Stimulated activated CD8-positive, alpha-beta memory T cell treated with anti-CD3 and anti-CD28 coated beads, Interleukin-2, amount 100 ng/mL, for 48 hours (primary cell): ENCODE measurements at regions not wholly inside any gene's neighbourhood (a gene's known extent, or its start where the extent isn't known, plus 50 kb on each side); places are given as distances from the start of the nearest gene placed in this dataset.
A peak's percentile ranks its signal among the peaks of the same experiment; 100 is the strongest.

Experiments
- DNase-seq, 2 donors: peaks; one replicate each; pipeline ENCODE4 v3.0.0-alpha.2; 2020; ENCODE audit warnings: low read depth in 2 of 2

GRCh38 chr2:176540995-176541394 lies 271.8 kb downstream of the MTX2 start:
- DNase-seq: no peak

GRCh38 chr2:176542476-176542875 lies 273.2 kb downstream of the MTX2 start:
- no peak for DNase-seq

- no peak for DNase-seq
Measured at GRCh38 chr2:176544557-176544956, 275.3 kb downstream of the MTX2 start.

- no peak for DNase-seq
Measured at GRCh38 chr2:176544991-176545956, 276.0 kb downstream of the MTX2 start.

- DNase-seq: no peak
Measured at GRCh38 chr2:176546550-176546949, 277.3 kb downstream of the MTX2 start.

- DNase-seq: no peak
Measured at GRCh38 chr2:176552501-176553135, 283.4 kb downstream of the MTX2 start.

- DNase-seq: peak in 1 of 2 donors; percentile 4
Measured at GRCh38 chr2:176553685-176554100, 284.5 kb downstream of the MTX2 start.

- DNase-seq: no peak
Measured at GRCh38 chr2:176554101-176555048, 285.1 kb downstream of the MTX2 start.

- DNase-seq: no peak
Measured at GRCh38 chr2:176555112-176555511, 285.9 kb downstream of the MTX2 start.

GRCh38 chr2:176555781-176556180 lies 286.5 kb downstream of the MTX2 start:
- no peak for DNase-seq

- no peak for DNase-seq
Measured at GRCh38 chr2:176556373-176556772, 287.1 kb downstream of the MTX2 start.

- DNase-seq: no peak
Measured at GRCh38 chr2:176557821-176558220, 288.6 kb downstream of the MTX2 start.

GRCh38 chr2:176558574-176559140 lies 289.4 kb downstream of the MTX2 start:
- no peak for DNase-seq

- no peak for DNase-seq
Measured at GRCh38 chr2:176560296-176560695, 291.1 kb downstream of the MTX2 start.

- DNase-seq: no peak
Measured at GRCh38 chr2:176561706-176562105, 292.5 kb downstream of the MTX2 start.

- DNase-seq: no peak
Measured at GRCh38 chr2:176562359-176563078, 293.3 kb downstream of the MTX2 start.

- DNase-seq: no peak
Measured at GRCh38 chr2:176565641-176566323, 296.5 kb downstream of the MTX2 start.

- no peak for DNase-seq
Measured at GRCh38 chr2:176566496-176566895, 297.3 kb downstream of the MTX2 start.

GRCh38 chr2:176566961-176567360 lies 297.7 kb downstream of the MTX2 start:
- no peak for DNase-seq

- no peak for DNase-seq
Measured at GRCh38 chr2:176567361-176567760, 298.1 kb downstream of the MTX2 start.
